ENCODE measurements at regions not wholly inside any gene's neighbourhood (a gene's known extent, or its start where the extent isn't known, plus 50 kb on each side); places are given as distances from the start of the nearest gene placed in this dataset.
"Not testable (repeated sequence)": the region's sequence is repeated elsewhere in the genome, so short reads cannot be mapped to it uniquely, and the experiment has no call there.

DNA sequence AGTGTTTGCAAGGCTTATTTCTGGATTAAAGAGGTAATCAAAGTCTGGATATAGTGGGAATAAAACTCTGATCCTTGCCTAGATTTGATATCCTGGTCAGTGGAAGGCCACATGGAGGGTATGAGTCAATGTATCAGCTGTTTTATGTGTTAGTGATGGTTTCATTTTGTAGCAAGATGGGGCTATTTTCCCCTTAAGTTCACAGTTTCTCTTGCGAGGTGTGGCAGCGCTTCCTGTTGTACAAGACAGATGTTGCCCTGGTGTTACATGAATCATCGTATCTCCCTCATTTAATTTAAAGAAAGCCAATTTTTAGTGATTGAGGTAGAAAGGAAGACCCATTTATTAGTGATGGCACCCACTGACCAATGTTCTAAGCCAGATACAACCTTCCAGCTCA is 220.2 kb downstream of the DUSP10 start:
- TF ChIP-seq, protein P1, sequence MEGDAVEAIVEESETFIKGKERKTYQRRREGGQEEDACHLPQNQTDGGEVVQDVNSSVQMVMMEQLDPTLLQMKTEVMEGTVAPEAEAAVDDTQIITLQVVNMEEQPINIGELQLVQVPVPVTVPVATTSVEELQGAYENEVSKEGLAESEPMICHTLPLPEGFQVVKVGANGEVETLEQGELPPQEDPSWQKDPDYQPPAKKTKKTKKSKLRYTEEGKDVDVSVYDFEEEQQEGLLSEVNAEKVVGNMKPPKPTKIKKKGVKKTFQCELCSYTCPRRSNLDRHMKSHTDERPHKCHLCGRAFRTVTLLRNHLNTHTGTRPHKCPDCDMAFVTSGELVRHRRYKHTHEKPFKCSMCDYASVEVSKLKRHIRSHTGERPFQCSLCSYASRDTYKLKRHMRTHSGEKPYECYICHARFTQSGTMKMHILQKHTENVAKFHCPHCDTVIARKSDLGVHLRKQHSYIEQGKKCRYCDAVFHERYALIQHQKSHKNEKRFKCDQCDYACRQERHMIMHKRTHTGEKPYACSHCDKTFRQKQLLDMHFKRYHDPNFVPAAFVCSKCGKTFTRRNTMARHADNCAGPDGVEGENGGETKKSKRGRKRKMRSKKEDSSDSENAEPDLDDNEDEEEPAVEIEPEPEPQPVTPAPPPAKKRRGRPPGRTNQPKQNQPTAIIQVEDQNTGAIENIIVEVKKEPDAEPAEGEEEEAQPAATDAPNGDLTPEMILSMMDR (IDR thresholded peaks at IDR 0.05; ENCODE audit: low read depth, low read length): no peak
- no peak overlapping the region for H3K4me3 ChIP-seq (ENCODE audit: low read depth, low read length)

DNA sequence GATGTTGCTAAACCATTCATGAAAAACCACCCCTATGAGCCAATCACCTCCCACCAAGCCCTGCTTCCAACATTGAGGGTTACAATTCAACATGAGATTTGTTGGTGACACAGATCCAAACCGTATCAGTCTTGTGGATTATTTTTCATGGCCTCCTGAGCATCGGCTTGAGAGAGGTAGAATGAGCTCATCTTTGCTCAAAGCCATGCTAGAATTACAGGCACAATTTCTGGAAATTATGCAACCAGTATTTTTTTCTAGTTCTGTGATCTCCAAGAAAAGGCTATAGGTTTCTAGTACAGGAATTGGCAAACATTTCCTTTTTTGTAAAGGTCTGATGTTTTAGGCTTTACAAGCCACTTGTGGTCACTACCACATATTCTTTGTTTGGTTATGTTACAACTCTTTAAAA is 219.4 kb downstream of the DUSP10 start:
- TF ChIP-seq, protein P1 (IDR thresholded peaks at IDR 0.05; ENCODE audit: low read depth, low read length): no peak
- H3K4me3 ChIP-seq (ENCODE audit: low read depth, low read length): no peak overlapping the region

DNA sequence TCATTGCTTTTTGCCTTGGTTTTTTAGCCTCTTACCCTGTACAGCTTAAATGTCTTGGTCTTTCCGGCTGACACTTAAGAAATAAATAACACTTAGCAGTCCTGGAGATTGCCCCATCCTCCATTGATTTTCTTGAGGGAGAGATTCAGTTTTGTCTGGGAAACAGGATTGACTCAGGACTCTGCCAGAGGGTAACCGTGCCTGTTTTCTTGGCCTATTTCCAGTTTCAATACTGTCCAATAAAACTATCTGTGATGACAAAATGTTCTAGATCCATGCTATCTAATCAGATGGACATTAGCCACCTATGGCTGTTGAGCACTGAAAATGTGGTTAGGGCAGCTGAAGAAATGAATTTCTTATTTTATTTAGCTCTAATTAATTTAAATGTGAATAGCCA is 216.1 kb downstream of the DUSP10 start:
- TF ChIP-seq, protein P1 (IDR thresholded peaks at IDR 0.05; ENCODE audit: low read depth, low read length): no peak
- no peak overlapping the region for H3K4me3 ChIP-seq (ENCODE audit: low read depth, low read length)

DNA sequence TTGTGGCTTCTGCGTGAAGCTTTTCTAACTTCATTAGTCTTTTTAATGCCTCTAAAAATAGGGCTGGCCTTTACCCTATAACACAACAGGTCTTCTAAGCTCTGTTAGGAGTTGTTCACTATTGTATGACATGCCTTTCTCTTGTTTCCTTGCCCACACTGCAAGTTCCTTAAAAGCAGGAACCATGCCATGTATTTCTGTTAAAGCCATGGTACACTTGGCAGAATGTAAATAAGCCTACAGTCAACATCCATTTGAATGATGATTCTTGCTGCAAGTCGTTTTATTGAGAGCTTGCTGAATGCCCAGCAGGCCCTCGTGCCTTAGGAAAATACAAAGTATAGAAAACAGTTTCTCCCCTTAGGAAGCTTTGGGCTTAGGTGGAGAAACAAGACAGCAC is 214.6 kb downstream of the DUSP10 start:
- H3K4me3 ChIP-seq (ENCODE audit: low read depth, low read length): no peak overlapping the region
- TF ChIP-seq, protein P1 (IDR thresholded peaks at IDR 0.05; ENCODE audit: low read depth, low read length): no peak

DNA sequence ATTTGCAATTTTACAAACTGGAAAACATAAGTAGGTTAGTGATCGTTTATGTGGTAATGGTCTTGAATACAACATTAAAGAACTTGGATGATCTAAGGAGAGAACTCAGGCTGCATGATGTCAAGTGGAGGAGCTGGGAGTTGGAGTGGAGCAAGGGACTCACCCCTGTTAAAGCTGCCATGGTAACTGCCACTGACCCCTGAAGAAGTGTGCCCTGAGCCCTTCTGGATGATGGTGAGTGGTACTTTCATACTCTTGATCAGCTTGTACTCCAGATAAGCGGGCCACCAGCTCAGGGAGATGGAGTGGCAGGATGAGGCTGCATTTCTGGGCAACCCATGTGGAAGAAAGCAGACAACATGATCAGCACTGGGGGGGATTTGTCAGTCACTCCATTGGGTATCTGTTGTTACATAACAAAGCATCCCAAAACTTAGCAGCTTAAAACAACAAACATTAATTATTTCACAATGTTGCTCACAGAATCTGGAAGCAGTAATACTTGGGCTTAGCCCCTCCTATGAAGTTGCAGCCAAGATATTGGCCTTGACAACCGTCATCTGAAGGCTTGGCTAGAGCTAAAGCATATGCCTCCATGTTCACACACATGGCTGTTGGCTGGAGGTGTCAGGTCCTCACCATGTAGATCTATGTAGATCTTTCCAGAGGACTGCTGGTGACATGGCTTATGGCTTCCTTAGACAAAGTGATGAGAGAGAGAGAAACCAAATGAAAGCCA is 213.8 kb downstream of the DUSP10 start:
- H3K4me3 ChIP-seq (ENCODE audit: low read depth, low read length): no peak overlapping the region
- TF ChIP-seq, protein P1 (IDR thresholded peaks at IDR 0.05; ENCODE audit: low read depth, low read length): no peak

DNA sequence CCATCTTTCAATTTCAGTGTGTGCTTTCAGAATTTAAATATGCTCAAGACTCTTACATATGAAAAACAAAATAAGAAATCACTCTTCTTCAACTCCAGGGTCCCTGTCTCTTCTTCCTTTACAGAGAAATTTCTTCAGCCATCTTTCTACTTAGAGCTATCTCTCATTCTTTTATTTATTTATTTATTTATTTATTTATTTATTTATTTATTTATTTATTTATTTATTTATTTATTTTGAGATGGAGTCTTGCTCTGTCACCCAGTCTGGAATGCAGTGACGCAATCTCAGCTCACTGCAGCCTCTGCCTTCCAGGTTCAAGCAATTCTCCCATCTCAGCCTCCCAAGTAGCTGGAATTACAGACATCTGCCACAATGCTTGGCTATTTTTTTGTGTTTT is 211.7 kb downstream of the DUSP10 start:
- not testable (repeated sequence) for H3K4me3 ChIP-seq (ENCODE audit: low read depth, low read length)

DNA sequence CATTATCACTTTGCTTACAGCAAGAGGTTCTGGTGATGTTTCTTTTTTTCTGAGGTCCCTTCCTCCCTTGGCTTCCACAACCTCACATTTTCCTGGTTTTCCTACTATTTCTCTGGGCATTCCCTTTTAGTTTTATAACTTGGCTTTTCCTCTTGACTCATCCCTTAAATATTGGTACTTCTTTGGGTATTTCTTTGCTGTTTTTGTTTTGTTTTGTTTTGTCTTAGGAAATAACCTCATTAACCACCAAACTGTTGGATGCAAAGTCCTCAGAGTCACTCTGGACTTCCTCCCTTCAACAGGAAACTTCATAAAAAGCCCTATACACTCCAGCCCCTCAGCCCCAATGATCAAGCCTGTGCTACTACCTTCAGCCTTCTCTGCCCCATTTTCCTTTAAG is 211.1 kb downstream of the DUSP10 start:
- H3K4me3 ChIP-seq (ENCODE audit: low read depth, low read length): no peak overlapping the region
- TF ChIP-seq, protein P1 (IDR thresholded peaks at IDR 0.05; ENCODE audit: low read depth, low read length): no peak
